ENCODE measurements at regions not wholly inside any gene's neighbourhood (a gene's known extent, or its start where the extent isn't known, plus 50 kb on each side); places are given as distances from the start of the nearest gene placed in this dataset.
"Not testable (repeated sequence)": the region's sequence is repeated elsewhere in the genome, so short reads cannot be mapped to it uniquely, and the experiment has no call there.

DNA sequence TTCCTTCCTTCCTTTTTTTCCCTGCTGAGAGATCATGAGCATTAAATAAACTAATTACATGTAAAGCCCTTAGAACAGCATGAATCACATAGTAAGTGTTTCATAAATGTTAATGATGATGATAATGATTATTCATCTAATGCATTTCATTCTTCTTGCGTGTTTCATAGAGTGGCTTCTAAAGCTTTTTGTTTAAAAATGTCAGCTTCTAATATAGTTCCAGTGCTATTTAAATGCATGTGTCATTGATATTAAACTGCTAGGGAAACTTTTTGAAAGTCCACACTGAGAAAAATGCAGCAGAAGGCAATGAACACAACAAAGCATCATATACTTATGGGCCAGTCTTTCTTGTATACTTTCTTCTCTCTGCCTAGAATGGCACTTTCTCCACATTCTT lies 894.8 kb downstream of the REEP3 start:
- DNase-seq (ENCODE audit: low spot score) = no peak

DNA sequence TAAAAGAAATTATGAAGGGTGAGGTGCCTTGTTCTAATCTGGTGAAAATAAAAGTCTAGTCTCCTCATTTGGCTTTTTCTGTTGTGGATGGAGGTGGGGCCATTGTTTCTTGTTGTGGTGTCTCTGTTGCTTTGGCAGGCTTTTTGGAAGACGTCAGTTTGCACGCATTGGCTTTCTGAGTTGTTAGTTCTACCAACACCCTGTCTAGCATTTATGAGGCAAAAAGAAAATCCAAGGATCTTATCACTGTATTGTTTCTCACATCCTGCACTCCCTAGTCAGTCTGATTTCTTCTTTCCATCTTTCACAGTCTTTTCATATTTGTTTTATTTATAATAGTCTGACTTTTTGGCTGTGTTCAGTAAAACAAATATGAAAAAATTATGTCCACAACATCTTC lies 898.3 kb downstream of the REEP3 start:
- DNase-seq (ENCODE audit: low spot score) = no peak

DNA sequence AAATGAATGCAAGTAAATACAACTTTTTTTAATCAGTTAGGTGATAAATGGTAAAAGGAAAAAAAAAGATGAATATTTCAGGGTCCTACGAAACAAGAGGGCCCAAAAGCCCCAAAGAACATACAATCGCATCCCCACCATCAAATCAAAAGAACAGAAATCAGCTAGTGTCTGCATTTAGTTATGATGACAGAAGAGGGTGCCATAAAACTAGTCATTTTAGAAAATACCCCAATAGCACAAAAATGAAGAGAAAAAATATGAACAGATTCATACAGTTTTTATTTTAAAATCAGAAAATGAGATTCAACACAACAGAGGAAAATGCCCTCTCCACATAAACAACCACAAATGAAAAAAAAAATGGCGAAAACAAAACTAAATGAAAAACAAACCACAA lies 905.5 kb downstream of the REEP3 start:
- DNase-seq (ENCODE audit: low spot score) = no peak

DNA sequence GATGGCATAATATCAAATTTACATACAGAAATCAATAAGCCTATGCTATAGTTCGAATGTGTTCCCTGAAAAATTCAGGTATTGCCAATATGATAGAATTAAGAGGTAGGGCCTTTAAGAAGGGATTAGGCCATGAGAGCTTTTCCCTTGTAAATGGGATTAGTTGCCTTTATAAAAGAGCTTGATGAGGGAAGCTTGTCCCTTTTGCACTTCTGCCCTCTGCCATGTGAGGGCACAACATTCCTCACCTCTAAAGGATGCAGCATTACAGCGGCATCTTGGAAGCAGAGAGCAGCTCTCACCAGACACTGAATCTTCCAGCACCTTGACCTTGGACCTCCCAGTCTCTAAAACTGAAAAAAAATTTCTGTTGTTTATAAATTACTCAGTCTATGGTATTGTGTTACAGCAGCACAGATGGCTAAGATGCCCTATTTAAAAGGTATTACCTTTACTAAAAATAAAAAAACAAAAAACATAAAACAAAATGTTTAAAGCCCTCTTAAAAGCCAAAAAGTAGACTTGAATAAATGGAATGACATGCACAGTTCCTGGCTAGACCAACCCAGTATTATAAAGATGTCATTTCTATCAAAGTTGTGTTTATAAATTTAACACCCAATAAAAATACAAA lies 909.6 kb downstream of the REEP3 start:
- DNase-seq (ENCODE audit: low spot score) = no peak

DNA sequence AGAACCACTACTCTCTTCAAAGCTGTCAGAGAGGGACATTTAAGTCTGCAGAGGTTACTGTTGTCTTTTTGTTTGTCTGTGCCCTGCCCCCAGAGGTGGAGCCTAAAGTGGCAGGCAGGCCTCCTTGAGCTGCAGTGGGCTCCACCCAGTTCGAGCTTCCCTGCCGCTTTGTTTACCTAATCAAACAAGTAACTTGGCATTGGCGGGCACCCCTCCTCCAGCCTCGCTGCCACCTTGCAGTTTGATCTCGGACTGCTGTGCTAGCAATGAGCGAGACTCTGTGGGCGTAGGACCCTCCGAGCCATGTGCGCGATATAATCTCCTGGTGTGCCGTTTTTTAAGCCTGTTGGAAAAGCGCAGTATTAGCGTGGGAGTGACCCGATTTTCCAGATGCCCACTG lies 920.7 kb downstream of the REEP3 start:
- not testable (repeated sequence) for DNase-seq (ENCODE audit: low spot score)

DNA sequence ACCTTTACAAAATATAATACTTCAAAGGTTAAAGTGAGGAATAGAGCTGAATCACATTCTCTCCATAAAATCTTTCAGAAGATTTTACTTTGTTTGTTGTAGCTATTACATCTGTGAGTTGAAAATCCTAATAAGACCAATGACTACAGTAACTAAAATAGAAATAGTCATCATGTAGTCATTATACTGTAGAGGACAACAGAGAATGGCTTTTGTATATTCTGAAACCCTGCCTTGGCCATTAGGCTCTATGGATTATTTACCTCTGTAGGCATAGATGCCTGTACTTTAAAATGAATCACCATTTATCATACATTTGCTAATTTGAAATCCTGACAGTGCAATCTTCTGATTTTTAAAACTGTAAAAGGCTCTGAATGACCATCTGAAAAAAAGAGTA lies 923.0 kb downstream of the REEP3 start:
- no peak for DNase-seq (ENCODE audit: low spot score)

DNA sequence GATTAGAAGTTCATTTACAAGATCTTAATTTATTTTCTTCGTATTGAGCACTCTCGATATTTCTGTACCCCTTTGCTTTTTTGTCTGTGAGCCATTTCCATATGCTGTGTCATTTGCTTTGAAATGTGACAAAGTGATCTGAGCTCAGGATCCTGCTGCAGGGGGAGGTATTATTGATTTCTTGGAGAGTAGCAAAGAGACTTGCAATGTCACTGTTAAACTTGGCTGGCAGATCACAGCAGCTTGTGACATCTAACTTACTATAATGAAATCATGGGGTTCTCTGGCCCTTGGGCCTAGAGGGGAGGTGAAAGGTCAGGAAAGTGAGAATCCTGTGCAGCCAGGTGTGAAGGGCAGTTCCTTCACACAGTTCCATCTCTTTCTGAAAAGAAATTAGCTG lies 923.4 kb downstream of the REEP3 start:
- DNase-seq (ENCODE audit: low spot score) = no peak

DNA sequence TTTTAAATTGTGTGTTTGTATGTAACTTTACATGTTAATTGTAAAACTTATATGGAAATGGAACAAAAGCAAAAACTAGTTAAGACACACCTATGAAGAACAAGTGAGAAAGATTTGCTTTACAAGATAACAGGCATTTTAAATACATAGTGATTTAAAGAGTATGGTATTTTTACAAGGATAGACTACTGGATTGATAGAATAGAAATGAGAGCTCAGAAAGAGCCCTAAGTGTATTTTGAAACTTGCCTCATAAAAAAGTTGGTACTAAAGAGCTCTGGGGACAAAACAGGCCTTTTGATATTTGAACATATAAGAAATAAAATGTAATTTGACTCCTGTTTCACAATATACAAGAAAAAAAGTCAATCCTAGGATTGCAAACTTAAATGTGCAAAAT lies 928.4 kb downstream of the REEP3 start:
- DNase-seq (ENCODE audit: low spot score) = no peak

DNA sequence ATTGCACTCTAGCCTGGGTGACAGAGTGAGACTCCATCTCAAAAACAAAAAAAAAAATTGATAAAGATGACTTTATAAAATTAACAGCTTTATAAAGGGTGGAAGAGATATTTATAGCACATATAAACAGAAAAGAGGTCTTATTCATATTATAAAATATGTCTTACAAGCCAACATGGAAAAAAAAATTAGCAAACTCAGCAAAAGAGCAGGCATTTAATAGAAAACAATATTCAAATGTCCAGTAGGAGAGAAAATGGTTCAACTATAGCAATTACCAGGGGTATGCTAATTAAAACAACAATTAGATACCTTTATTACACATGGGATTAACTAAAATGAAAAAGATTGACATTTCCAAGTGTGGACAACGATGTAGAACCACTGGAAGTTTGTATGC lies 929.1 kb downstream of the REEP3 start:
- no peak for DNase-seq (ENCODE audit: low spot score)

DNA sequence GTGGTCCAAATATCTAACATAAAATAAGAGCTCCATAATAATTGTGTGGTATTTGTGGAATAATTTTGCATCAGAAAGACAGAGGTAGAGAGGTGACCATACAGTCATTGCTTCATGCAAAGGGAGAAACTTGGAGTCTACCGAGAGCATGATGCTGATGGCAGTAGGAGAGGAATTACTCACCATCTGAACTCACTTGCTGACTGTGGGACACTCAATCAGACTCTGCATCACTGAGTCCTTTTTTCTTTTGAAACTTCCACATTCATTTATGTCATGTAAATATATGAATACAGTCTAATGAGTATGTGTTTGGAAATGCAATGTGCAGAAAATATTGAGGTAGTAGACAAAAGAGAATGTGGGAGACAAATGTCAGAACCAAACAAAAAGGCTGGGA lies 933.8 kb downstream of the REEP3 start:
- DNase-seq (ENCODE audit: low spot score) = no peak

DNA sequence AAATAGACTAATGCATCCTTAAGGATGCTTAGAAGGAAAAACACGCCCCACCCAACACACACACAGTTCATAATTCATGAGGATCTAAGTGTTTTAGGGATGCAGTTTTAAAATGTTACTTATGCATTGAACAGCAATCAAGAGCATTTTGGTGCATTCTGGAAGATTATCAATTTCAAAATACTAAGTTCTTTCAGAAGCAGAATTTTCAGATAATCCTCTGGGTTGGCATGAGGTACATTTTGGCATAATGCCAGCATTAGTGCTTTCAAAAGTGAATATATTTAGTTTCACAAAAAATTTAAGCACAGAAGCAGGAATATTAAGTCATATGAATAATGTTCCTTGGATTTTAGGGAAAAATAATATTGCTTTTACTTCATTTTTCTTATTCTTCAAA lies 937.1 kb downstream of the REEP3 start:
- DNase-seq (ENCODE audit: low spot score) = no peak

DNA sequence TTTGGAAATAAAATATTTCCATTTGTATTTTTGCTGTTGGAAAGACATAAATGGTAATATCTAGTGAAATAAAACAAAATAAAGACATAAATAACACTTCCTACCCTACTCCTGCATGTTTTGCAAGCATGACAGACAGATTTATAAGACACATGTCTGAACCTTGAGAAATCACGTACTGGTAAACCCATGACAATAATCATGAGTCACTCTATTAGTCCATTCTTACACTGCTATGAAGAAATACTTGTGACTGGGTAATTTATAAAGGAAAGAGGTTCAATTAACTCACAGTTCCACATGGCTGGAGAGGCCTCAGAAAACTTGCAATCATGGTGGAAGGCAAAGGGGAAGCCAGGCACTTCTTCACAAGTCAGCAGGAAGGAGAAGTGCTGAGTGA lies 942.2 kb downstream of the REEP3 start:
- no peak for DNase-seq (ENCODE audit: low spot score)

DNA sequence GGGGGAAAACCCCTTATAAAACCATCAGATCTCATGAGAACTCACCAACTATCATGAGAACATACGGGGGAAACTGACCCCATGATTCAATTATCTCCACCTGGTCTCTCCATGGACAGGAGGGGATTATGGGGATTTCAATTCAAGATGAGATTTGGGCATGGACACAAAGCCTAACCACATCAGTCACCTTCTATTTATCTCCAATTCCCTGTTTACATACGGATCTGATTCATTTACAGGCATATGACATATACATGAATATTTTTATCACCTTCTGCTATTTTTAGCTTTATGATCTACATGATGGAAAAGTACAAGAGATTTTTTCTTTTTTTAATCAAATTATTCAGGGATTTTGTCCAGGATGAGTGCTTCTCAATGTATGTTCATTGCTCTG lies 944.5 kb downstream of the REEP3 start:
- no peak for DNase-seq (ENCODE audit: low spot score)

DNA sequence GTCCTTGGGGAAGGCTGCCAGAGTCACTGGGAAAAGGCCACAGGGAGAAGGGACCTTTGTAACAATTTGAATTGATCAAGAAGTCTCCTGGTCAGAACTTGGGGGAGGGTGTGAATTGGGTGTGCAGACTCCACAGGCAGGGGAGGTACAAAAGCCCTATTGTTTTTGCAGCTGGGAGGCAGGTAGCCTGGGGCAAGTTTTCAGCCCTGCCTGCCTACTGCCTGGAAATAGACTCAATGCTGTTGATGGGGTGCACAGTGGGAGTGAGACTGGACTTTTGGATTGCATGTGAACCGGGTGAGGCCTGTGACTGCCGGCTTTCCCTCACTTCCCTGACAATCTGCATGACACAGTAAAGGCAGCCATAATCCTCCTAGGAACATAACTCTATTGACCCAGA lies 947.0 kb downstream of the REEP3 start:
- no peak for DNase-seq (ENCODE audit: low spot score)

DNA sequence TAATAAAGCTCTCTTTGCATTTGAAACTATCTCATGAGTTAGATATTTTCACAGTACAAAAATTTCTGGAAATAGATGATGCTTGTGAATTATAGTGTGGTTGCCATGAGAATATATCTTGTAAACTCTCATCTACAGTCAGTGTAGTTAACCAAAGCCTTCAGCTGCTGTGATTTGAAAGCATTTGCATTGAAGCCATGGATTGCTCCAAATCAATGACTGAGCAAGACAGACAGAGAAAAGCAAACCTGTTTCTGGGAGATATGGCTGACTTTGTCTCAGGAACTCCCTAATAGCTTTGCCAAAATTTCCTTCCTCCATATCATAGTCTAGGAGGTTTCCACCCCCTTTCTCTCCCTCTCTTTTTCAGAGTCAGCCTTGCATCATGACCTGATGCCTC lies 955.3 kb downstream of the REEP3 start:
- DNase-seq (ENCODE audit: low spot score) = no peak

DNA sequence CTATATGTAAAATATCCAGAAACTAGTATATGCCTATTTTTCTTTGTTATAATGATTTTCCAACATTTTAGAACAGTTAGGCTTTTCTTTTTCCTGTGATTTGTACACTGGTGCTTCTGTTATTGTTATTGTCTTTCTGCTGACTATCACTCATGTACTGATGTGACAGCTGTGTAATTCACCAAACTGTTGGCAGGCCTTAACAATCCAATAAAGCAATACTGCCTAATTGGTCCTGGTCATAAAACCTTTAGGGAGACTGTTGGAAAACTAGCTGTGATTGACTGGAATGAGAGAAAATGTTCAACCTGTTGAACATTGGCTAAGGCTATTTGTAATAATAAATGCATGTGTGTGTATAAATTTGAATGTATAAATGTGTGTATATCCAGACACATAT lies 956.6 kb downstream of the REEP3 start:
- DNase-seq (ENCODE audit: low spot score) = no peak

DNA sequence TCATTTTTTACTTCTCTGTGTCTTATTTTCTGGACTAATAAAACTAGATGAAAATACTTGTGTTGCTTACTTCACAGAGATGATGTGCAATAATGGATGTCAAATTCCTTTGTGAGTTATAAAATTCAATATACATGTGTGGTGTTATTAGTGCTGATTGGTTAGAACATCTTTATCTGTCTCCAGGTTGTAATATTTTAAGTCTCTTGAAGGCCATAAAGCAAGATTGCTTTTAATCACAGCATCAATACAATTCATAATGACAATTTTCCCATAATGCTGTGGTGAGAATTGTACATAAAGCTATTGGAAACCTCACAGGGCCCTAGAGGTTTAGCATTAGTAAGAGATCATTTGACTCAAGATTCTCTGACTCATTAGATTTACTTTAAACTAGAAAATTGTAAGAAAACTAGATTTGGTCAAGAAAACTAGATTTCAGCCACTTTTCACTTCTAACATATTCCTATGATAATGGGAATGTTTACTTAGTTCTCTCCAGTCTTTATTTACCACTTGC lies 963.7 kb downstream of the REEP3 start:
- DNase-seq (ENCODE audit: low spot score) = no peak

DNA sequence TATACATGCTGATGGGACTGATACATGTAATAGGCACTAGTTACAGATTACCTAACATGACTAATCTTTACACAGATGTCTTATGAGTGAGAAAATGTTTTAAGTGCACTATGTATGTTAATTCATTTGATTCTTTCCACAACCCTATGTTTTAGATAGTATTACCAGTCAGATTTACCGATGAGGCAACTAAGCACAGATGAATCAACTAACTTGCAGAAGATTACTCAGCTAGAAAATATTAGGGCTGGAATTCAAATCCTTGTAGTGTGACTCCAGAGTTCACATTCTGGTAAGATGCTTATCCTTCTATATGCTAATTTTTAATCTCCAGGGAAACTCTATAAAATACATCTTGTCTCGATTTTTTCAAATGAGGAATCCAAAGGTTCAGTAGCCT lies 964.9 kb downstream of the REEP3 start:
- peak; percentile 15 for DNase-seq (ENCODE audit: low spot score)

DNA sequence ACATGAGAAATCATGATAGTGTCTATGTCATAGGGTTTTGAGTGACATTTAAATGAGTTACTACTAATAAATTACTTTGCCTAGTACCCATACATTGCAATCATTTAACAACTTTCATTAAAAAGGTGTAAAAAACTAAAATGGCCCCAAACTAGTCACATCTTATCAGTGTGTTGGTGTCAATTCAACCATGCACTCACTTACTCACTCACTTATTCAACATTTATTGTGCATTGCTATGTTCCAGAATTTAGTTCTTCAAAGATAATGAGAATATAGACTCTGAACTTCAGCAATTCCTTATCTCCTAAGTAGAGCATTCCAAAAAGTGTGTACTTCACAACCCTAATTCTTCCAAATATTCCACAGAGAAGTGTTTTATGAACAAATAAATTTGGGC lies 965.7 kb downstream of the REEP3 start:
- DNase-seq (ENCODE audit: low spot score) = no peak

DNA sequence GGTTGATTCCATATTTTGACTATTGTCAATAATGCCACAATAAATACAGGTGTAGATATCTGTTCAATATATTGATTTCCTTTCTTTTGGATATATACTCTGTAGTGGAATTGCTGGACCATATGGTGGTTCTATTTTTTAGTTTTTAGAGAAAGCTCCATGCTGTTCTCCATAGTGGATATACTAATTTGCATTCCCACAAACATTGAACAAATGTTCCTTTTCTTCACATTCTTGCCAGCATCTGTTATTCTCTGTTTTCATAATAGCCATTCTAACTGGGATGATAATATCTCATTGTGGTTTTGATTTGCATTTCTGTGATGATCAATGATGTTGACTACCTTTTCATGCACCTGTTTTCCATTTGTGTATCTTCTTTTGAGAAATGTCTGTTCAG lies 973.7 kb downstream of the REEP3 start:
- no peak for DNase-seq (ENCODE audit: low spot score)

DNA sequence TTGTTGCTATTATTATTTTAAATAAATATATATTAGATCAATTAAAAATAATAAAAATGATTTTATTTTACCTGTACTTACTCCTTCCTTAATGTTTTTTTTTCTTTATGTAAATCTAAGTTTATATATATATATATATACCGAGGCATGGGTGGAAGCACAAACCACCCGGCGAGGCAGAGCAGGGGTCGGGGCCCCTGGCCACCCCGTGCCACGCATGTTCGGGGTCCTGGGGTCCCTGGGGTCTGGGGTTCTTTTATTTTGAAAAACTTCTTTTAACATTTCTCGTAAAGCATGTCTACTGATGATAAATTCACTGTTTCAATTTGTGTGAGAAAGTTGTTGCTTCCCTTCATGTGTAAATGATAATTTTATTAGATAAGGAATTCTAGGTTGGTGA lies 976.1 kb downstream of the REEP3 start:
- no peak for DNase-seq (ENCODE audit: low spot score)

DNA sequence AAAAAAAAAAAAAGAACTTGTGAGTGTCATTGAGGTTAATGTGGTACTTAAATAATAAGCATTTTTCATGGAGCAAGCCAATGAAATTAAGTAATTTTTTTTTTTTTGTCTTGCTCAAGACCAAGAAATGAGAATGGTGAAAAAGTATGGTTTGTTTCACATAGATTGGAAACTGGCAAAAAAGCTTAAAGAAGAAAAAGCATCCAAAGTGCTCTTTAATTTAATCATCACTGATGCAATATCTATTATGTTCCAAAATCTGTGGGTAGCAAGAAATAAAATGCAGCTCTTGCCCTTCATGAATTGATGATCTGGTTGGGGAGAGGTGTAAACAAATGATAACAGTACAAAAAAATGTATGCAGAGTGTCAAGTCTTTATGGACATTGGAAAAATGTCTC lies 980.6 kb downstream of the REEP3 start:
- DNase-seq (ENCODE audit: low spot score) = no peak

DNA sequence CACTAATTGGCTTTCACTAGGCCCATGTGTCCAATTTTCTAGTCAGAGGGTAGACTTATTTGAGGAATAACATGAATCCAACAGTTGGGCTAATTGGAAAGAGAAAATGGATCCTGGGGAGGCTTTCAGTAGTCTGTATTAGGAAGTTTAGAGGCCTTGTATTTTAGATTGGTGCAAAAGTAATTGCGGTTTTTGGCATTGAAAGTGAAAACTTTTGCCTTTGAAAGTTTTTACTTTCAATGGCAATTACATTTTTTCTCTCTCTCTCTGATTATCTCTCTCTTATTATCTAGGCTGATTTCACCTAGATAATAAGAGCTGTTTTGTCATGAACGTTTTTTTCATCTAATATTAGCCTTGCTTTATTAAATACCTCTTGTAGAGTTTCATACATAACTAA lies 981.7 kb downstream of the REEP3 start:
- DNase-seq (ENCODE audit: low spot score) = no peak

DNA sequence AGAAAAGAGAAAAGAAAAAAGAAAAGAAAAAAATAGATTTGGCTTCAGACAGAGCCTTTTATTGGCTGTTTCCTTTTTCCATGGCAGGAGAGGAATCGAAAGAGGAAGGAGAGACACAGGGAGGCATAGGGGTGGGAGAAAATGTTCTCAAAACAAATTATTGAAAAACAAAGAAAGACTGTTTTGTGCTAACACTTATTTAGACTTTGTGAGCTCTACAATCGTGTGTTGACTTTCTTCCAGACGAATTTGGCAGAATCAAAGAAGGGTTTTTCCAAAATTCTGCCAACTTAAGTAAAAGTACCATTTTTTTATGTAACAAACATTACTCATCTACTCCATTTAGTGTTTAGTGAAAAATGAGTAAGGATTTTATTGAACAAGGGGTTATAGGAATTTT lies 982.2 kb downstream of the REEP3 start:
- DNase-seq (ENCODE audit: low spot score) = no peak

DNA sequence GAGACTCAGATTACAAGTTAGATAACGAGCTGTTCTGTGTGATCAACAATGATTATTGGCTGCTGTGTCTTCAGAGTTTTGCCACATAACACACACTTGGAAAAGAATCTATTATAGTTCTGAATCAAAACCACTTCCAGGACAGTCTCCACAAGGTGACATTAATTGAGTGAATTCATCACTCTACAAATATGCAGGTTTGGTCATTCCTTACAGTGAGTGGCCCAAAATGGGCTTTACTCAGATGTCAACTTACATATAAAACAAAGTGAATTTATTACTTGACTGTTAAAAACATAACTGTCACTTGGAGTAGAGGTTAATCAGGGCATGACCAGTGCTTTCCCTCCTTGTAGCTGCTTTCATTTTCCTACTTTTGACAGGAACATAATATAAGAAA lies 984.3 kb downstream of the REEP3 start:
- DNase-seq (ENCODE audit: low spot score) = no peak

All from AG08395 (cell line).